HEK293 (cell line): ENCODE measurements at regions not wholly inside any gene's neighbourhood (a gene's known extent, or its start where the extent isn't known, plus 50 kb on each side); places are given as distances from the start of the nearest gene placed in this dataset.

Experiments
- CTCF ChIA-PET: fragments of 350-600 bp; formaldehyde crosslinking; extraction: SDS; loops from one replicate; lab custom pipeline; 2021; ENCODE audit warnings: antibody characterized with exemption; lab: Yijun Ruan, JAX
- POLR2A ChIA-PET: fragments of 300-600 bp; formaldehyde crosslinking; extraction: SDS; loops from one replicate; lab custom pipeline; 2020; ENCODE audit warnings: antibody characterized with exemption, inconsistent platforms; lab: Yijun Ruan, JAX
- H3K27ac ChIP-seq: fragments of 200-500 bp; sonication (Bioruptor generic); 2 replicates; pipeline ENCODE4 v1.5.1; 2014; ENCODE audit warnings: low read depth, low read length, control low read depth, inconsistent platforms; ENCODE audit errors: extremely low read depth
- H3K36me3 ChIP-seq, 2 experiments: fragments of 200-500 bp in 1 of 2; sonication (Bioruptor generic) in 1 of 2; 1 replicate in 1 of 2; 2 replicates in 1 of 2; pipeline ENCODE4 v1.5.1; 2014 to 2017; ENCODE audit warnings: inconsistent platforms in 2 of 2, low read length in 2 of 2; ENCODE audit not compliant: control insufficient read depth in 2 of 2, insufficient read depth in 1 of 2
- H3K4me1 ChIP-seq: fragments of 200-500 bp; sonication (Bioruptor generic); 2 replicates; pipeline ENCODE4 v1.5.1; 2014; ENCODE audit warnings: mild to moderate bottlenecking, low read length, inconsistent platforms; ENCODE audit not compliant: control insufficient read depth, insufficient read depth
- H3K4me3 ChIP-seq: 2 replicates; pipeline ENCODE4 v1.5.1; 2011; ENCODE audit warnings: low read depth, mild to moderate bottlenecking, control low read depth, low read length, moderate library complexity
- H3K9me3 ChIP-seq: fragments of 200-500 bp; sonication (Bioruptor generic); 2 replicates; pipeline ENCODE4 v1.5.1; 2014; ENCODE audit warnings: low read depth, low read length, inconsistent platforms; ENCODE audit not compliant: control insufficient read depth, insufficient read depth
- AEBP2 ChIP-seq: fragments of 450-650 bp; formaldehyde crosslinking; IDR thresholded peaks from 2 replicates; pipeline ENCODE4 v1.5.1; 2016; ENCODE audit warnings: missing biosample characterization, missing genetic modification characterization, borderline replicate concordance
- ATF2 ChIP-seq: fragments of 450-650 bp; formaldehyde crosslinking; IDR thresholded peaks from 2 replicates; pipeline ENCODE4 v1.5.1; 2016; ENCODE audit warnings: missing biosample characterization, missing genetic modification characterization, low read depth
- FEZF1 ChIP-seq: fragments of 450-650 bp; formaldehyde crosslinking; IDR thresholded peaks from 2 replicates; pipeline ENCODE4 v1.5.1; 2016; ENCODE audit warnings: missing biosample characterization, missing genetic modification characterization
- GLIS1 ChIP-seq: fragments of 450-650 bp; formaldehyde crosslinking; IDR thresholded peaks from 2 replicates; pipeline ENCODE4 v1.5.1; 2016; ENCODE audit warnings: missing biosample characterization, missing genetic modification characterization
- PBX3 ChIP-seq: sonication (generic); formaldehyde crosslinking; IDR thresholded peaks from 2 replicates; pipeline ENCODE4 v1.8.1; 2022; ENCODE audit warnings: mild to moderate bottlenecking, moderate library complexity, missing genetic modification reagents
- PRDM1 ChIP-seq: fragments of 450-650 bp; formaldehyde crosslinking; IDR thresholded peaks from 2 replicates; pipeline ENCODE4; 2016; ENCODE audit warnings: missing biosample characterization, missing genetic modification characterization
- RBAK ChIP-seq: fragments of 450-650 bp; formaldehyde crosslinking; IDR thresholded peaks from 2 replicates; pipeline ENCODE4 v1.5.1; 2016; ENCODE audit warnings: missing biosample characterization, missing genetic modification characterization
- SCRT2 ChIP-seq: fragments of 450-650 bp; formaldehyde crosslinking; IDR thresholded peaks from 2 replicates; pipeline ENCODE4 v1.5.1; 2016; ENCODE audit warnings: missing biosample characterization, missing genetic modification characterization
- ZBTB17 ChIP-seq: fragments of 450-650 bp; formaldehyde crosslinking; IDR thresholded peaks from 2 replicates; pipeline ENCODE4 v1.5.1; 2016; ENCODE audit warnings: missing biosample characterization, missing genetic modification characterization
- ZBTB20 ChIP-seq: fragments of 450-650 bp; formaldehyde crosslinking; IDR thresholded peaks from 2 replicates; pipeline ENCODE4 v1.5.1; 2016; ENCODE audit warnings: missing biosample characterization, missing genetic modification characterization
- ZBTB6 ChIP-seq: fragments of 450-650 bp; formaldehyde crosslinking; IDR thresholded peaks from 2 replicates; pipeline ENCODE4 v1.5.1; 2017; ENCODE audit warnings: missing biosample characterization, missing genetic modification characterization
- ZBTB8A ChIP-seq: fragments of 450-650 bp; formaldehyde crosslinking; IDR thresholded peaks from 2 replicates; pipeline ENCODE4 v1.5.1; 2016; ENCODE audit warnings: missing biosample characterization, missing genetic modification characterization
- ZEB2 ChIP-seq: fragments of 450-650 bp; formaldehyde crosslinking; IDR thresholded peaks from 2 replicates; pipeline ENCODE4 v1.5.1; 2016; ENCODE audit warnings: missing biosample characterization, missing genetic modification characterization
- ZNF114 ChIP-seq: fragments of 450-650 bp; formaldehyde crosslinking; IDR thresholded peaks from 2 replicates; pipeline ENCODE4 v1.5.0; 2017; ENCODE audit warnings: missing biosample characterization, missing genetic modification characterization
- ZNF140 ChIP-seq: fragments of 450-650 bp; formaldehyde crosslinking; IDR thresholded peaks from 2 replicates; pipeline ENCODE4 v1.5.1; 2016; ENCODE audit warnings: missing biosample characterization, missing genetic modification characterization
- ZNF146 ChIP-seq: fragments of 450-650 bp; formaldehyde crosslinking; IDR thresholded peaks from 2 replicates; pipeline ENCODE4 v1.5.1; 2016; ENCODE audit warnings: missing biosample characterization, missing genetic modification characterization
- ZNF16 ChIP-seq: fragments of 450-650 bp; formaldehyde crosslinking; IDR thresholded peaks from 2 replicates; pipeline ENCODE4 v1.5.1; 2016; ENCODE audit warnings: low read depth, missing biosample characterization, missing genetic modification characterization
- ZNF221 ChIP-seq: fragments of 450-650 bp; formaldehyde crosslinking; IDR thresholded peaks from 2 replicates; pipeline ENCODE4 v1.5.1; 2017; ENCODE audit warnings: missing biosample characterization, missing genetic modification characterization, borderline replicate concordance
- ZNF311 ChIP-seq: fragments of 450-650 bp; formaldehyde crosslinking; IDR thresholded peaks from 2 replicates; pipeline ENCODE4 v1.5.1; 2017; ENCODE audit warnings: missing biosample characterization, missing genetic modification characterization, borderline replicate concordance
- ZNF37A ChIP-seq: fragments of 450-650 bp; IDR thresholded peaks from 2 replicates; pipeline ENCODE4 v1.5.1; 2018; ENCODE audit warnings: missing biosample characterization, missing genetic modification characterization
- ZNF394 ChIP-seq: fragments of 450-650 bp; formaldehyde crosslinking; IDR thresholded peaks from 2 replicates; pipeline ENCODE4 v1.5.1; 2016; ENCODE audit warnings: missing biosample characterization, missing genetic modification characterization, mild to moderate bottlenecking, moderate library complexity, borderline replicate concordance
- ZNF423 ChIP-seq: fragments of 450-650 bp; formaldehyde crosslinking; IDR thresholded peaks from 2 replicates; pipeline ENCODE4 v1.5.1; 2016; ENCODE audit warnings: missing biosample characterization, missing genetic modification characterization
- ZNF600 ChIP-seq: fragments of 450-650 bp; formaldehyde crosslinking; IDR thresholded peaks from 2 replicates; pipeline ENCODE4 v1.5.1; 2016; ENCODE audit warnings: missing biosample characterization, missing genetic modification characterization
- ZNF629 ChIP-seq: fragments of 450-650 bp; formaldehyde crosslinking; IDR thresholded peaks from 2 replicates; pipeline ENCODE4 v1.5.1; 2017; ENCODE audit warnings: missing biosample characterization, missing genetic modification characterization
- ZNF654 ChIP-seq: fragments of 450-650 bp; formaldehyde crosslinking; IDR thresholded peaks from 2 replicates; pipeline ENCODE4 v1.5.1; 2016; ENCODE audit warnings: low read depth, missing biosample characterization, missing genetic modification characterization
- ZNF791 ChIP-seq: fragments of 450-650 bp; formaldehyde crosslinking; IDR thresholded peaks from 2 replicates; pipeline ENCODE4 v1.5.1; 2016; ENCODE audit warnings: missing biosample characterization, missing genetic modification characterization

- no peaks in the 10 kb centered on the region for H3K4me1 ChIP-seq
- H3K36me3 ChIP-seq, result no peaks in the 10 kb centered on the region
- no peaks in the 10 kb centered on the region for H3K9me3 ChIP-seq
- CTCF ChIA-PET, result no interaction called here
- POLR2A ChIA-PET, result no interaction called here
- no peak overlapping the region for H3K4me3 ChIP-seq
- TF ChIP-seq ZNF394 (tag by site-specific recombination) (no peak), ZBTB8A (tag by site-specific recombination) (no peak), AEBP2 (no peak), ATF2 (no peak), ZNF791 (tag by site-specific recombination) (no peak), ZNF16 (tag by site-specific recombination) (no peak), ZNF221 (tag by site-specific recombination) (no peak), ZBTB6 (no peak), SCRT2 (no peak), ZNF114 (no peak), RBAK (tag by site-specific recombination) (no peak), ZBTB20 (tag by site-specific recombination) (no peak)
- H3K27ac ChIP-seq, result no peak overlapping the region
Measured at GRCh38 chr16:76676356-76676755, 399.2 kb downstream of the CNTNAP4 start.

DNA sequence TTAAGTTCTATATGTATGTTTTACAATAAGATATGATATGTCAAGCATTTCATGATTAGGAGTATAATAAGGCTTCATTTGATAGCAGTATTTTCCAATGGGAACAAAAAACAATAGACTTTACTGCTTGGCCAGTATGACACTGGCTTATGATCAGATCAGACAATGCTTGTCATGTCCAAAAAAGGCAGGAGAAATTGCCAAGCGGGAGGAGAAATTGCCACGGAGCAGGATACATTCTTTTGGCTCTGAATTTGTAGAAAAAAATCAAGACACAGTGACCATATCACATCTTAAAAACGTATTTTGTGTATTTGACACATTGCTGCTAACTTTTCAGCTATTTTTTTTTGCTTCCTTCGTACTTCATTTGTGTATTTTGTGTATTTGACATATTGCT is 404.1 kb downstream of the CNTNAP4 start:
- POLR2A ChIA-PET, result no interaction called here
- TF ChIP-seq ZNF423 (tag by site-specific recombination) (no peak), ZNF37A (tag by site-specific recombination) (no peak), ZNF146 (no peak), PBX3 (CRISPR knock-in tag) (no peak), PRDM1 (tag by site-specific recombination) (no peak), ZNF600 (tag by site-specific recombination) (no peak), ZNF311 (tag by site-specific recombination) (no peak)
- CTCF ChIA-PET, result no interaction called here

DNA sequence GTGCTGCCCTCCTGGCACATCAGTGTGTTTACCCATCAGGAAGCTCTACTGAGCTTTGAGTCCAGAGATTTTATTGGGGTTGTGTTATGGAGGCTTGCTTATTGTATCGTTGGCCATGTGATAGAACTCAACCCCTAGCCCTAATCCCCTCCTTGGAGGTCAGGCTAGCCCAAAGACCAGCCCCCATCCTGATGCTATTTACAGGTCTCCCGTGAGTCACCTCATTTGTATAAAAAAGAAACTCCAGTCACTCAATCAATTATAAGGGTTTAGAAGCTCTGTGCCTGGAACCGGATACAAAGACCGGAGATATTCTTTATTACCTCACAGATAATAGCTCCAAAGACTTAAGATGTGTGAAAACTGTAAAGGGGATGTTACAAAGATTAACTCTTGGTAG is 405.9 kb downstream of the CNTNAP4 start:
- TF ChIP-seq GLIS1 (tag by site-specific recombination) (no peak), ZNF629 (tag by site-specific recombination) (no peak), ZNF654 (tag by site-specific recombination) (no peak), FEZF1 (tag by site-specific recombination) (no peak), ZEB2 (tag by site-specific recombination) (no peak), ZNF140 (no peak), ZBTB17 (tag by site-specific recombination) (no peak)
- H3K27ac ChIP-seq, result no peak overlapping the region
- H3K4me3 ChIP-seq, result no peak overlapping the region
- H3K4me1 ChIP-seq, result no peaks in the 10 kb centered on the region
- H3K9me3 ChIP-seq, result no peaks in the 10 kb centered on the region
- ChIA-PET POLR2A (no interaction called here), CTCF (no interaction called here)
- no peaks in the 10 kb centered on the region for H3K36me3 ChIP-seq

More for the DNA sequence above, 404.1 kb downstream of the CNTNAP4 start:
- H3K4me1 ChIP-seq, result no peaks in the 10 kb centered on the region
- H3K36me3 ChIP-seq, result no peaks in the 10 kb centered on the region
- no peak overlapping the region for H3K4me3 ChIP-seq
- no peaks in the 10 kb centered on the region for H3K9me3 ChIP-seq
- H3K27ac ChIP-seq, result no peak overlapping the region
